ENCODE measurements at regions not wholly inside any gene's neighbourhood (a gene's known extent, or its start where the extent isn't known, plus 50 kb on each side); places are given as distances from the start of the nearest gene placed in this dataset.
A peak's percentile ranks its signal among the peaks of the same experiment; 100 is the strongest.
"Not testable (repeated sequence)": the region's sequence is repeated elsewhere in the genome, so short reads cannot be mapped to it uniquely, and the experiment has no call there.

DNA sequence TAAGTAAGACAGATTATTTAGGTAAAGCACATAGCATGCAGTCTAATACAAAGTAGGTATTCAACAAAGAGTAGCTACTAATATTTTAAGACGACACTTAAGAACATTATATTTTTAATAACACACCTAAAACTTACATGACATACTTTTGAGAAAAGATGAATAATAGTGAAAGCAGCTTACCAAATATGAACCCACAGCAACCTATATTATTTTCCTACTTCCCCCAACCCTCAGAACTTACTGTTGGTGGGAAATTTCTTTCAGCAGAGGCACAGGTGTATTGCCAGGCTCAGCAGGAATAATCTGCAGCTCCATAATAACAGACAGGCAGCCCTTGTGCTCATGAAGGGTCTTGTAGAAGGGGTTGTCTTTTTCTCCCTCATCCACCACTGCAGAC, 498.9 kb downstream of the GLUD2 start:
- Histone ChIP-seq H3K4me1 (replicated peaks) (no peaks in the 10 kb centered on the region), H3K9me3 (replicated peaks) (no peaks in the 10 kb centered on the region), H3K36me3 (no peaks in the 10 kb centered on the region), H3K27ac (no peak overlapping the region), H3K4me3 (no peak overlapping the region), H3K27me3 (replicated peaks) (no peaks in the 10 kb centered on the region)
- no peak for DNase-seq (ENCODE audit: low read depth in 1 of 2, low spot score in 2 of 2)

DNA sequence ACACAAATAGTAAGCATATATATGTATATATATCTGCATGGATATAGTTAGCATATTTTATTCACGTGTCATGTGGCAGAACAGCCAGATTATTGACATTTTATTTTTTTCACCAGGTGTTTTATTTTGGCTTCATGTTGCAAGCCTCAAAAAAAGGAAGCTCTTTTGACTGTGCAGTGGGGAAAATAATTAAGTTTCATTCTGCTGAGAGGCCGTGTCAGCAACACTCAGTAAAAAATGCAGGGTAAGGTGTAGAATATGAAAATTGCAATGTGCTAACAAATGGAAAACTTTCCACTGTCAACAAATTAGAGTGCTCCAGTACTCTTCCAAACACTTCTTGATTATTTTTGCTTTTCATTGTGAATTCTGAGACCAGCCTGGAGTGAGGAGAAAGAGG, 511.5 kb downstream of the GLUD2 start:
- H3K27me3 ChIP-seq (replicated peaks), result no peaks in the 10 kb centered on the region
- no peak overlapping the region for H3K27ac ChIP-seq
- no peak overlapping the region for H3K4me3 ChIP-seq
- H3K36me3 ChIP-seq, result no peaks in the 10 kb centered on the region
- H3K4me1 ChIP-seq (replicated peaks), result no peaks in the 10 kb centered on the region
- no peaks in the 10 kb centered on the region for H3K9me3 ChIP-seq (replicated peaks)
- DNase-seq (ENCODE audit: low read depth in 1 of 2, low spot score in 2 of 2), result no peak

DNA sequence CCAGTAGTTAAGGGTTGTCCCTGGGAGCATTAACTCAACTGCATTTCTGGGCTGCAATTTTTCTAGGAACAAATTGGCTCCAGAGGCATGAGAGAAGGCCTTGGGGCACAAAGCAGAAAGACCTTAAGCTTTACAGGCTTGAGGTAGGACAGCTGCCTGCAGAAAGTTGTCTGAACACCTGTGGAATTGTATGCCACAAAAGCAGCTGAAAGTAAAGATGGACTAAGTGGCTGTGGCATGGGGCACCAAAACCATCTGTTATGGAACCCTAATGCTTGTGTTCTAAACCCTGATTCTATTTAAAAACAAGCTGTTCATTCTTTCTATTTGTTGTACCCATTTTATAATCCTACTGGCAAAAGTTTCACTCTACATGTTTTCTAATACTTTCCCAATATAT, 515.2 kb downstream of the GLUD2 start:
- DNase-seq (ENCODE audit: low read depth in 1 of 2, low spot score in 2 of 2), result no peak

DNA sequence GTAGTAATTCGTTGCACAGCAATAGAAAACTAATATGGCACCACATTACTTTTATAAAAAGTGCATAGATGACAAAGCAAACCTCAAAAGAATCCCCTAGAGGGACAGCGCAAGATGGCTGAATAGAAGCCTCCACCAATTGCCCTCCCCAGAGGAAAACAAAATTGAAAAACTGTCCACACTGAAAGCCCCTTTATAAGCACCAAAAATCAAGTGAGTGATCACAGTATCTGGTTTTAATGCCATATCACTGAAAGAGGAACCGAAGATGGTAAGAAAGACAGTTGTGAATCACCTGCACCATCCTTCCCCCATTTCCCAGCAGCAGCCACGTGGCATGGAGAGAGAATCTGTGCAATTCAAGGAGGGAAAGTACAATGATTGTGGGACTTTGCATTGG, 522.2 kb downstream of the GLUD2 start:
- Histone ChIP-seq H3K36me3 (no peaks in the 10 kb centered on the region), H3K4me3 (no peak overlapping the region), H3K27me3 (replicated peaks) (no peaks in the 10 kb centered on the region), H3K9me3 (replicated peaks) (no peaks in the 10 kb centered on the region), H3K4me1 (replicated peaks) (no peaks in the 10 kb centered on the region), H3K27ac (no peak overlapping the region)
- DNase-seq (ENCODE audit: low read depth in 1 of 2, low spot score in 2 of 2), result no peak

More for the DNA sequence above, 515.2 kb downstream of the GLUD2 start:
- Histone ChIP-seq H3K27me3 (replicated peaks) (no peaks in the 10 kb centered on the region), H3K4me3 (no peak overlapping the region), H3K9me3 (replicated peaks) (no peaks in the 10 kb centered on the region), H3K36me3 (no peaks in the 10 kb centered on the region), H3K27ac (no peak overlapping the region), H3K4me1 (replicated peaks) (no peaks in the 10 kb centered on the region)

DNA sequence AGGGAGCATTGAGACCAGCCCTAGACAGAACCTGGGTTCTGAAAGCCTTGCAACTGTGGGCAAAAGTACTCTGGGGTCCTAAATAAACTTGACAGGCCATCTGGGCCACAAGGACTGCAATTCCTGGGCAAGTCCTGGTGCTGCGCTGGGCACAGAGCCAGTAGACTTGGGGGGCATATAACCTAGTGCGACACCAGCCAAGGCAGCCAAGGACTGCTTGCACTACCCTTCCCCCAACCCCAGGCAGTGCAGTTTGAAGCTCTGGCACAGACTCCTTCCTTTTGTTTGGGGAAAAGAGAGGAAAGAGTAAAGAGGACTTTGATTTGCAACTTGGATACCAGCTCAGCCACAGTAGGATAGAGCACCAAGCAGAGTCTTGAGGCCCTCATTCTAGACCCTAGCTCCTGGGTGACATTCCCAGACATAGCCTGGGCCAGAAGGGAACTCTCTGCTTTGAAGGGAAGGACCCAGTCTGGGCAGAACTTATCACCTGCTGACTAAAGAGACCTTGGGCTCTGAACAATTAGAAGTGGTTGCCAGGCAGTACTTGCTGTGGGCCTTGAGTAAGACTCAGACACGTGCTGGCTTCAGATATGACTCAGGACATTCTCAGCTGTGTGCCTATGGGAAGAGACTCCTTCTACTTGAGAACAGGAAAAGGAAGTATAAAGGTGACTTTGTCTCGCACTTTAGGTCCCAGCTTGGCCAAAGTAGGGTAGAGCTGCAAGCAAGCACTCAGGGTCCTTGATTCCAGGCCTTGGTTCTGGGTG, 522.8 kb downstream of the GLUD2 start:
- no peaks in the 10 kb centered on the region for H3K36me3 ChIP-seq
- H3K27me3 ChIP-seq (replicated peaks), result no peaks in the 10 kb centered on the region
- H3K27ac ChIP-seq, result no peak overlapping the region
- H3K4me1 ChIP-seq (replicated peaks), result no peaks in the 10 kb centered on the region
- no peaks in the 10 kb centered on the region for H3K9me3 ChIP-seq (replicated peaks)
- DNase-seq (ENCODE audit: low read depth in 1 of 2, low spot score in 2 of 2), result no peak
- no peak overlapping the region for H3K4me3 ChIP-seq

DNA sequence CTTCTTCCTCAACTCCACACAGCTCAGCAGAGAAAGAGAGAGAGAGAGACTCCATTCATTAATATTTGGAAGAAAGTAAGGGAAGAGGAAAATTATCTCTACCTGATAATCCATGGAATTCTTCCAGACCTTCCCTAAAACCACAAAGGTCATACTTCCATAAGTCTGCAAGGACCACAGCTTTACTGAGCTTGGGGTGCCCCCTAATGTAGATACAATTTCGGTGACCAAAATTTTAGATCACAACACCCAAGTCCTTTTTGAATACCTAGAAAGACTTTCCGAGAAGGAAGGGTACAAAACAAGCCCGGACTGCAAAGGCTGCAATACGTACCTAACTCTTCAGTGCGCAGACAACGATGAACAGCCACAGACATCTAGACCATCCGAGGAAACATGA, 523.9 kb downstream of the GLUD2 start:
- H3K4me1 ChIP-seq (replicated peaks), result no peaks in the 10 kb centered on the region
- H3K36me3 ChIP-seq, result no peaks in the 10 kb centered on the region
- no peak overlapping the region for H3K27ac ChIP-seq
- H3K9me3 ChIP-seq (replicated peaks), result no peaks in the 10 kb centered on the region
- no peak for DNase-seq (ENCODE audit: low read depth in 1 of 2, low spot score in 2 of 2)
- H3K4me3 ChIP-seq, result no peak overlapping the region
- H3K27me3 ChIP-seq (replicated peaks), result no peaks in the 10 kb centered on the region

DNA sequence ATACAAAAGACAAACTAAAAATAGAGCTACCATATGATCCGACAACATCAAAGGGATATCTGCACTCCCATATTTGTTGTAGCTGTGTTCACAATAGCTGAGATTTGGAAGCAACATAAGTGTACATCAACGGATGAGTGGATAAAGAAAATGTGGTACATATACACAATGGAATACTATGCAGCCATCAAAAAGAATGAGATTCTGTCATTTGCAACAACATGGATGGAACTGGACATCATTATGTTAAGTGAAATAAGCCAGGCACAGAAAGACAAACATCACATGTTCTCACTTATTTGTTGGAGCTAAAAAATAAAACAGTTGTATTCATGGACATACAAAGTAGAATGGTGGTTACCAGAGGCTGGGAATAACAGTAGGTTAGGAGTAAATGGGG, 527.0 kb downstream of the GLUD2 start:
- H3K4me1 ChIP-seq (replicated peaks), result not testable (repeated sequence)

DNA sequence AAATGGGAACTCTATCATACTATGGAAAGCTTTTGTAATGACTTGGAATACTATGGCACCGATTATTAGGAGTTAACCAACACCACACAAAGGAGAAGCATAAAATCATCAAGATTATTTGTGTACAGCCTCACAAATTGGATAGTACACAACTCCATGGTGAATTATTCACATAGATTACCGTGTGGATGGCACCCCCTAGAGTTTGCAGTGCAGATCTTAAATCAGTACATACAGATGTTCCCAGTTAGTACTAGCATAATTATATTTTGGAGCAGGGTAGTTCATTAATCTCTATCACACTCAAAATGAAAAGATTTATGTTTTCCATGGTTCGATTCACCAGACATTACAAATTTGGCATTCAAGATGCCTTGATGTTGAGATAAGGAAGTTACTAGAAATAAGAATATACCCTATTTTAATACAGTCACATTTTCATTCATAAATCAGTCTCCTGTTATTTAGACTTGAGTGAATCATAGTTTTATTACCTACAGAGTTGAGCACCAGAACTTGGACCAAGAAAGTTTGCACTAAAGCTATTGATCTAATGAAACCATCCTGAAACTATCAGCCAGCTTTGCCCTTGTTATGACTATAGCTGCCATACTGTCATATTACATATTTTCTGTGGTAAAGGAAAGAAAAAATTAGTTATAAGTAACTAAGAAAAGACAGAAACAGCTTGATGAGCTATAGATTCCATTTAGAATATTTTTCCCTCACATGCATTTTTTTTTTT, 531.8 kb downstream of the GLUD2 start:
- DNase-seq (ENCODE audit: low read depth in 1 of 2, low spot score in 2 of 2), result no peak
- Histone ChIP-seq H3K27me3 (replicated peaks) (no peaks in the 10 kb centered on the region), H3K9me3 (replicated peaks) (no peaks in the 10 kb centered on the region), H3K4me3 (no peak overlapping the region), H3K4me1 (replicated peaks) (no peaks in the 10 kb centered on the region), H3K27ac (no peak overlapping the region), H3K36me3 (no peaks in the 10 kb centered on the region)

More for the DNA sequence above, 527.0 kb downstream of the GLUD2 start:
- H3K36me3 ChIP-seq; DNase-seq (ENCODE audit: low read depth in 1 of 2, low spot score in 2 of 2); H3K4me3 ChIP-seq; H3K27ac ChIP-seq; H3K9me3 ChIP-seq (replicated peaks); H3K27me3 ChIP-seq (replicated peaks): not testable (repeated sequence)

DNA sequence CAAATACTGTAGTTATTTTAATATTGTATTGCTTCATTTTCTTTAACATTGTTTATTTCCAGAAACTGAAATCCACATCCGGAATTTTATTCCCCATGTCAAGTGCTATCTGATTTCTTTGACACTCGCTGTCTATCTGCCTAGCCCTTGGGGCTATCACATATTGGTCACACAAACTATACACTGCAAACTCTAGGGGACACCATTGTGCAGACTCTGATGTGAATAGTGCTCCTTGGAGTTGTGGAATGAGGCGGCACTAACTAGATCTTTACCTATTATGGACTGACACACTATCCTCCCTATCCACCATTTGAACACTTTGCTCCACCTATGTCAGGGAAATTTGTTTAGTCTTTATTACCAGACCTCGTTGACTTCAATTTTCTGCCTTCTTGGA, 534.5 kb downstream of the GLUD2 start:
- H3K4me1 ChIP-seq (replicated peaks), result no peaks in the 10 kb centered on the region
- H3K9me3 ChIP-seq (replicated peaks), result no peaks in the 10 kb centered on the region
- H3K4me3 ChIP-seq, result no peak overlapping the region
- H3K27ac ChIP-seq, result no peak overlapping the region
- no peak for DNase-seq (ENCODE audit: low read depth in 1 of 2, low spot score in 2 of 2)
- no peaks in the 10 kb centered on the region for H3K36me3 ChIP-seq
- H3K27me3 ChIP-seq (replicated peaks), result no peaks in the 10 kb centered on the region

DNA sequence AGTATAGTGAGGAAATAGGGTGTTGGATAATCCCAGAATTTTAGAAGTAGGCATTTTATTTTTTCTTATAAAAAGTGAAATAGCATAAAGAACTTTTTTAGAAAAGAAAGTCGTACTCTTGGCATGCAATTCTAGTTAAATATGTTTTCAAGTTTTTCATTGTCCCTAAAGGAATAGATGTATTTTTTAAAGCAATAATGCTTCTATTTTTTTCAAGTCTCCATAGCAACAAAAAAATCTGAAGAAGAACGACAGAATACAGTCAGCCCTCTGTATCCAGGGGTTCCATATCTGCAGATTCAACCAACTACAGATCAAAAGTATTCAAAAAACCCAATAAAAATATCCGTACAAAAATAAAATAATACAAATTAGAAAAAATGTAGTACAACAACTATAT, 538.2 kb downstream of the GLUD2 start:
- H3K36me3 ChIP-seq, result no peaks in the 10 kb centered on the region
- no peaks in the 10 kb centered on the region for H3K9me3 ChIP-seq (replicated peaks)
- no peak overlapping the region for H3K27ac ChIP-seq
- H3K4me3 ChIP-seq, result no peak overlapping the region
- no peaks in the 10 kb centered on the region for H3K27me3 ChIP-seq (replicated peaks)
- no peak for DNase-seq (ENCODE audit: low read depth in 1 of 2, low spot score in 2 of 2)
- no peaks in the 10 kb centered on the region for H3K4me1 ChIP-seq (replicated peaks)

DNA sequence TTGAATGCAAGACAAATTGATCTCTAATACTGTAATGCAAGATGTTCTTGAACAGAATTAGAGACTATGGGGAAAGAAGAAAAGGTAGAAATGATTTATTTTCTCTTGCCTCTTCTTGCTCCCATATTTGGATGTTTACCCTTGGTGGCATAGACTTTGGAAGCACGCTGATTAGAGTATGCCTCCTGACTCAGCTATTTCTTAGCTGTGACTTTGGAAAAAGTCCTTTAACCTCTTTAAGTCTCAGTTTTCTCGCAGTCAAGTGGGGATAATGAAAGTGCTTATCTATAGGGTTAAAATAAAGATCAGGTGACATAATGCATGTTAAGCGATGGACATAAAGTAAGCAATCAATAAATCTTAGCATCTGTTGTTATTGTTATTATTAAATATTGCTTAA, 545.5 kb downstream of the GLUD2 start:
- Histone ChIP-seq H3K27ac (no peak overlapping the region), H3K9me3 (replicated peaks) (no peaks in the 10 kb centered on the region), H3K27me3 (replicated peaks) (no peaks in the 10 kb centered on the region), H3K36me3 (no peaks in the 10 kb centered on the region), H3K4me1 (replicated peaks) (no peaks in the 10 kb centered on the region), H3K4me3 (no peak overlapping the region)
- no peak for DNase-seq (ENCODE audit: low read depth in 1 of 2, low spot score in 2 of 2)

DNA sequence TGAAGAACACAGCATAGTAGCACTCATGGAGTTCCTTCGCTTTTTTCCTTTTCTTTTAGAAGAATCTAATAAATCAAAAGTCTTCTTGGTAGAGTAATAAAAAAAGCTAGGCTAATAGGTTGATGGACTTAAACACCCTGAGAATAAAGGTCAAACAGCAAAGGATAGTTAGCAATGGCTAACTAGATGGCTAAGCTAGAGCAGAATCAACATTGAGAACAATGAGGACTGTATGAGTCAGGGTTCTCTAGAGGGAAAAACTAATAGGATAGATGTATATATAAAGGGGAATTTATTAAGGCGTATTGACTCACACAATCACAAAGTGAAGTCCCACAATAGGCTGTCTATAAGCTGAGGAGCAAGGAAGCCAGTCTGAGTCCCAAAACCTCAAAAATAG, 550.9 kb downstream of the GLUD2 start:
- Histone ChIP-seq H3K4me3 (no peak overlapping the region), H3K9me3 (replicated peaks) (no peaks in the 10 kb centered on the region), H3K4me1 (replicated peaks) (peaks cover 18% of the 10 kb centered on the region), H3K36me3 (no peaks in the 10 kb centered on the region), H3K27me3 (replicated peaks) (no peaks in the 10 kb centered on the region), H3K27ac (no peak overlapping the region)
- peak in 1 of 2 experiments; percentile 4 for DNase-seq (ENCODE audit: low read depth in 1 of 2, low spot score in 2 of 2)

DNA sequence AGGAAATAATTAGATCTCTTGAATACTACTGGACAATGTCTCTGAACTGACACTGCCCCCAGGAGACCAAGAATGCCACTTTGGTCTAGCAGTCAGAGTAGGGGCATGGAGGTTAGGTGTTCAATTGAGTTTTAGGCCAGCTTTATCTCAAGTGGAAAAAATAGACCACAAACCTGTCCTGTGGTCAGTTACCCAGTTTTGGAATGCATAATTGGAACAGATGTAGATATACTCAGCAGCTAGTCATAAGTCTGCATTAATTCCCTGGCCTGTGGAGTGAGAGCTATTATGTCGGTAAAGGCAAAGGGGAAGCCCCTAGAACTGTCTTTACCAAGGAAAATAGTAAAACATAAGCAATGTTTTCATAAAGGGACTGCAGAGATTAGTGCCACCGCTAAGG, 587.7 kb downstream of the GLUD2 start:
- no peaks in the 10 kb centered on the region for H3K27me3 ChIP-seq (replicated peaks)
- no peak overlapping the region for H3K27ac ChIP-seq
- no peaks in the 10 kb centered on the region for H3K36me3 ChIP-seq
- H3K4me3 ChIP-seq, result no peak overlapping the region
- no peak for DNase-seq (ENCODE audit: low read depth in 1 of 2, low spot score in 2 of 2)
- H3K9me3 ChIP-seq (replicated peaks), result no peaks in the 10 kb centered on the region
- no peaks in the 10 kb centered on the region for H3K4me1 ChIP-seq (replicated peaks)

DNA sequence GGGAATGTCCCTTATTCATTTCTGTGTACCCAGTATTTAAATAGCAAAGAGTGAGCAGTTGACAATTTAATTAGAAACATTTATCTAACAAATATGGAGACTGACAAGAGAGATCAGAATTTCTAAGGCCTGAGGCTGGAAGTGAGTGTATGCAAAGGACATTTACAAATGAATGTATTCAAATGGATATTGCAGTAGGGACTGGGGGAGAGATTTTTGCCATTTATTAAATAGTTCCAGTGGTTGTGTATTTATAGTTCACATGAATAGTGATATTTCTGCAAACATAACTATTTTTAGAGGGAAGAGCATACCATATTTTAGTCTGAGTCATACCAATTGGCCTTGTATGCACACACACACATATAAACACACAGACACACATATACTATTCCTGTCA, 592.4 kb downstream of the GLUD2 start:
- Histone ChIP-seq H3K27ac (no peak overlapping the region), H3K4me1 (replicated peaks) (peaks cover 17% of the 10 kb centered on the region), H3K27me3 (replicated peaks) (no peaks in the 10 kb centered on the region), H3K36me3 (no peaks in the 10 kb centered on the region), H3K4me3 (no peak overlapping the region), H3K9me3 (replicated peaks) (no peaks in the 10 kb centered on the region)
- DNase-seq (ENCODE audit: low read depth in 1 of 2, low spot score in 2 of 2), result no peak
